C4-2B (cell line): ENCODE measurements at regions not wholly inside any gene's neighbourhood (a gene's known extent, or its start where the extent isn't known, plus 50 kb on each side); places are given as distances from the start of the nearest gene placed in this dataset.

Source experiments
- CTCF ChIP-seq: fragments of 450-650 bp; conservative IDR thresholded peaks from 2 replicates; pipeline ENCODE4 v1.5.1; 2017; ENCODE audit warnings: mild to moderate bottlenecking
- ZFX ChIP-seq: fragments of 450-650 bp; IDR thresholded peaks from 2 replicates; pipeline ENCODE4 v1.6.1; 2017

- no peak for TF ChIP-seq CTCF
- TF ChIP-seq ZFX, result no peak
Observed at GRCh38 chr9:13457795-13458194, 178.3 kb upstream of the MPDZ start.
